ENCODE measurements at regions not wholly inside any gene's neighbourhood (a gene's known extent, or its start where the extent isn't known, plus 50 kb on each side); places are given as distances from the start of the nearest gene placed in this dataset.
A peak's percentile ranks its signal among the peaks of the same experiment; 100 is the strongest.
"Not testable (repeated sequence)": the region's sequence is repeated elsewhere in the genome, so short reads cannot be mapped to it uniquely, and the experiment has no call there.

DNA sequence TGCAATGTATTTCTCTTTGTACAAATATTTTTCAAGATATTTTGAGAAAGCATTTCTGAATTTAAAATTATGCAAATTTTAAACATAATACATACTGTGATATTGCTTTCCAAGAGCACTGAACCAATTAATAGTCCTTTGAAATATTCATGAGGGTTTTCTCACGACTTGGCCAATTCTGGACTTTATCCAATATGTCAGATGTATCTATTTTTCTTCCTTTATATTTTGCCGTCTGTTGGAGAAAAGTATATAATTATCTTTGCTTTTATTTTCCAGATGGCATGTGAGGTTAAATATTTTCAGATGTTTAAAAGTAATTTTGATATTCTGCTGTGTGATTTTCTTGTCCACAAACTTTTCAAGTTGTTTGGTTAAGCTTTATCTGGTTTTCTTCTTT lies 378.9 kb downstream of the SLCO4C1 start:
- DNase-seq = no peak

DNA sequence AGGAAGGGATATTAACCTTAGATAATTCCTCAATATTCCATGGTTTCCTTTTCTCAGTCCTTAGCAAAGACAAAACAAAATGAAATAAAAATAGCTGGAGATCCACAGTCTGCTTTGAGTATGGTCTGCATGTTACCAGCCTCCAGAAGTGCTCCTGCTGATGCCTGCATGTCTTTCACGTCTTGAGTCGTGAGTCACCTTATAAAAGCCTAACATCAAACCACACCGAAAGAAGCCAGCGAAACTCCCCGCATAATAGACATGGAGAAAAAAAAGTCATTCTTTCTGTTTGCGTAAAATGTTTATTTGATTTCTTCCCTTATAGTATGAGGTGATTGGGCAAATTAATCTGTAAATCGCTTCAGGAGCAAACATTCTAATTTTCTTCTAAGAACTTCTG lies 380.5 kb downstream of the SLCO4C1 start:
- no peak for DNase-seq

DNA sequence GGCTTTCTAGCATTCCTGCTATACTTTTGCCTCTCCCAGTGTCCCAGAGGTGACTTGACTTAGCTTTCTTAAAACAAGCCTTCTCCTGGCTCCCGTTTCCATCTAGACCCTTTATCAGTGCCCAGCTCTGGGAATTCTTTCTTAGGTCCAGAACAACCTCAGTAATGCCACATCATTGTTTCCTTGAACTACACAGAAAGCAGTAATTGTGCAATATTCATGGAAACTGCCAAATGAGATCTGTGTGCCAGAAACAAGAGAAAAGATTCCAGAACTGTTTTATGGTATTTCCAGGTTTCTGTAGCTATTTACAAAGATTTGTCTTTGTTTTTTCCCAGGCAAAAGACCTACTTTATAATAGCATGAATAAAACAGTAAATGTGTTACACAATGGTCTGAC lies 391.3 kb downstream of the SLCO4C1 start:
- DNase-seq = peak; percentile 54

DNA sequence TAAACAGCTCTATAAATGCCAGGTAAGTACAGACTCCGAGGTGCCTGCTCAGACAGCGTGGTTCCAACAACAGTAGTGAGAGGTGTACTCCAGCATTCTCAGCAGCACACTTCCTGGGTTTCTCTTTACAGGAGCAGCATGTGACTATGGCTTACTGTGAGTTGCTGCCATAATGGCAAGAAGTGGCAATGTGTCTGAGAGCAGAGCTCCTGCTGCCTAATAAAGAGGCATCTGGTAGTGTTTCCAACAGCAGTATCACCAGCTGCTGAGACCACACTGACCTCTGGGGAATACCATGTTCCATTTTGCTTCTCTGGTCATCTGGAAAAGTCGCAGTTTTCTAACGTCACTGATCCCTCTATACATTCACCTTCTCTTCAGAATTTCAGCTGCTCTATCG lies 398.2 kb downstream of the SLCO4C1 start:
- DNase-seq = peak; percentile 73

DNA sequence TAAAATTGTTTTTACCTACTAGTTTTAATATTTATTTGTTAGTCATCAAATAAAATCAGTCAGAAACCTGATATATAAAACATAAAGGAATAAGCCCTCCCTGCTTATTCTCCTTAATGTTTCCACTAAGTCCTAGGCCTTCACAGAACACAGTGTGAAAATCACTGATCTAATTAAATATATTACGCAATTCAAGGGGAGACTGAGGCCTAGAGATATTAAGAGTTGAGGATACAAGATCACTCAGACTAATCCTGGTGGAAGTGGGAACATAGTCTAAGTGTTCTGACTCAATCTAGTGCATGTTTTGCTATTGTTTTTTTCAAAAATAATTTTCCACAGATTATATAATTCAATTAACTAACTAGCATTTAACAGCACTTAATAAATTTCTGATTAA lies 401.1 kb downstream of the SLCO4C1 start:
- DNase-seq = no peak

DNA sequence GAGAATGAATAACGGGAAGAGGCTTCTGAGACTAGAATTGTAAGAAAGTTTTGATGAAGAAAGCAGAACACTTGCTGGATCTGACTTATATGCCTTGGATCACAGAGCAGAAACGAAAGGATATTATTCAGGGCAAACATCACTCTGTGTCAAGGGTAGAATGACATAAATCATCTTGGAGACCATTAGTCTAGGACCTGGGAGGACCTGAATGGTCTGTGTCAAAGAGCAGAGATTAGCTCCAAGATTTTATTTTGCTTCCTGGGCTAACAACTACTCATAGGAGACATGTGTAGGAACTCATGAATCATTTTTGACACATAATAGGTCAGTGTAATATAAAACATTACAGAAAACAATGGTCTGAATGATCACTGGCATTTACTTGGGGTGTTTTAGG lies 417.9 kb downstream of the SLCO4C1 start:
- DNase-seq = no peak

DNA sequence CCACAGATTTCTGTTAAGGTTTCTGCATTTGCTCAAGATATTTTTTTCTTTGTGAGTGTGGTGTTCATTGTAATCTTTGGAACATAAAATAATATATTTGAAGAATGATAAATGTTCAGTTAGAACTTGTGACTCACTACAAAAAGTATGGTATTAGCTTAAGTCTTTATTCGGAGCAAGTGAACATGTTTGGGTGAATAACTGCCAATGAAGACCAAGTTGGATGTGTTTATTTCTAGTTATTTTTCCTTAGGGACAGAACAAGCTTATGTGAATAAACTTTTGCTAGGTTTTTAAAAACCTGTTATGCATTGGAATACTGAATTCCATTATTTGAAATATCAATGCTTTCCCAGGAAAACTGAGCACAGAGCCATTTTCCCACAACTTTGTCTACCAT lies 418.6 kb downstream of the SLCO4C1 start:
- DNase-seq = no peak

DNA sequence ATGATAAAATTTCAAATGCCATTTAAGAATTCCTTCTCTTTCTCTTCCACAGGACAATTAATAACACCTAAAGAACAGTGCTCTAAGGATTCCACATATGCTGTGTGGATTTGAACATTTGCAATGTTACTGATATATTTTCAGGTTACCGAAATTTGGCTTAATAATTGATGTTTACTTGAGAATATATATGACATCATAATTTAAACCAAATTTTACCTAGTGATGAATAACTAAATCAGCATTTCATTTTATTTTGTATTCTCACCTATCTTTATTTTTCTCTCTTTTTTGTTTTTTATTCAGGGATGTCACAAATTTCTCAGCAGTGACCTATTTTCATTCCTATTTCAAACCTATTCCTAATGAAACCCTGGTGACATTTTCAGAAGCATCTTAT lies 429.6 kb downstream of the SLCO4C1 start:
- DNase-seq = no peak

DNA sequence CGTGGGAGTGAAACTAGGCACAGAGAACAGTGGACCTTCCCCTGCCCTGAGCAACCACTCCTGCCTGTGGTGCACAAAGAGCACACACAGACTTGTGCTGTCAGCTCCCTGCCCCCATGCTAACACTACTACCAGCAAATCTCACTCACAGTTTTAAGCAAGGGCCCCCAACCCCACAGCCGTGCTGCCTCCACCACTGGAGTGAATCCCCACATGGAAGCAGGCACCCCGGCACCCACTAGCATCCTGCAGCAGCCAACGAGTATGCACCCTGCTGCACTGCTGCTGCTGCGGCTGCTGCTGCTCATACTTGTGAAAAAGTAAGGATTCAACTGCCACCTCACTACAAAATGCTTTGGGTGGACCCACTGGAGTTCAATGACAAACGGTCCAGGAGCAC lies 435.5 kb downstream of the SLCO4C1 start:
- no peak for DNase-seq

DNA sequence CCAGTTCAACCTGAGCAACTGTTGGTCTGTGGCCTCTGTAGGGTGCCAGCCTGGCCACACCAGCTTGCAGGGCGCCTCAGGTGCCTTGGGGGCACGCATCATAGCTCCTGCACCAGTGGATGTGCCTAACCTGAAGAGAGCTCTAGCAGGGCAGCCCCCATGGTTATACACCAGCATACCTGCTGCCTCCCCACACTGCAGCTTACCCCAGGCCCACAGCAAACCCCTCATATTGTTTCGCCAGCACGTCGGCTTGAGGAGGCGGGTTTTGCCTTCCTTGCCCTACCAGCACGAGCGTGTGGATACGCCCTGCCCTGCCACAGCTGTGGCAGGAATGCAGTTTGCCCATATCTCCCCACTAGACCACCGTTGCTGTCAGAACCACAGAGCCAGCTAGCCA lies 435.9 kb downstream of the SLCO4C1 start:
- no peak for DNase-seq

DNA sequence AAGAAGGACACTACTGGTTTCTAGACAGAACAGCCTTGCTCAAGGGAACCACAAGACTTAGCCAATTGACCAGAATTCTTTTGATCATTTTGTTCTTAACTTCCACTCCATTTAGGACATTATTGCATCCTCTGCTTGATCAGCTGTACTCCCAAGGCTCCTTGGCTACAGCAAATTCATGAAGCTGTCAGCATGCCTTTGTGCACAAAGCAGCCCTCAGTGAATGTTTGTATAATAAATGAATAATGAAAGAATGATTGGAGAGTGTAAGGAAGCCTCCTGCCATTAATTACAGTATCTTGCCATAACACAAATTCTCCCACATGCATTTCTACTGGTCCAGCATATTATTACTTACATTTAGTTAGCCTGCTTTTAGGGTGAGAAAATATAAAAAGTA lies 449.6 kb downstream of the SLCO4C1 start:
- peak; percentile 30 for DNase-seq

DNA sequence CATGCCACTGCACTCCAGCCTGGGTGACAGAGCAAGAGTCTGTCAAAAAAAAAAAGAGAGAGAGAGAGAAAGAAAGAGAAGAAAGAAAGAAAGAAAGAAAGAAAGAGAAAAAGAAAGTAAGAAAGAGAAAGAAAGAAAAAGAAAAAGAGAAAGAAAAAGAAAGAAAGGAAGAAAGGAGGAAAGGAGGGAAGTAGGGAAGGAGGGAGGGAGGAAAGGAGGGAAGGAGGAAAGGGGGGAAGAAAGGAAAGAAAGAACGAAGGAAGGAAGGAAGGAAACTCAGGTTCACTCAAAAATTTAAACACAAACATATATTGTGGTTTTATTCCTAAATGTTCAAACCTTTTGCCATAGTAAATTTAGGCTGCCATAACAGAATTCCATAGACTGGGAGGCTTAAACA lies 453.0 kb downstream of the SLCO4C1 start:
- no peak for DNase-seq

DNA sequence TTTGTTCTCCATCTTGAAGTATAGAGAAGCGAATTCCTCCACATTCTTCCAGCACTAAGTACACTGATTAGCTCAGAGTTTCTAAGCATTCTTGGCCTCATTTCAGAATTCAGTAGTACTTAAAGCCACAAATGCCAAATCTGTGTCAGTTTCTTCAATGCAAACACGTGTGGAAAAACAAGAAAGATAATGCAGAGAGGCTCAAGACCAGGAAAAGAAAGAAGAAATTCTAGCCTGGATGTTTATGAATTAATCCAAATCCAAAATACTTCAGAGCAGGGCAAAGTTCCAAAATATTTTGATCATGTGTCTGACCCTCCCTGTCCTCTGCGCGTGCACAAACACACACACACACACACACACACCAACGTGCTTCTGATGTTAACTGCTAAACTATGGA lies 457.6 kb downstream of the SLCO4C1 start:
- DNase-seq = peak; percentile 41

DNA sequence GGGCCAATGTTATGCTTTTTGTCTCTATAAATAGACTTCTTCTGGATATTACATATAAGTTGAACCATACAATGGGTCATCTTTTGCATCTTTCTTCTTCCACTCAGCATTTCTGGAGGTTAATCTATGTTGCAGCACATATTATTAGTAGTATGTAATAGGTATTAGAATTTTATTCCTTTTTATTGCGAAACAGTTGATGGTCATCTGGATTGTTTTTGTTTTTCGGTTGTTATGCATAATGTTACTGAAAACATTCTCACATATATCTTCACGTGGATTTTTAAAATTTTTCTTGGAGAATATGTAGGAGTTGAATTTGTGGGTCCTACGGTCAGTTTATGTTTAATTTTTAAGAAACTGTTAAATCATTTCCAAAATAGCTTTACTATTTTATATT lies 466.8 kb downstream of the SLCO4C1 start:
- no peak for DNase-seq

DNA sequence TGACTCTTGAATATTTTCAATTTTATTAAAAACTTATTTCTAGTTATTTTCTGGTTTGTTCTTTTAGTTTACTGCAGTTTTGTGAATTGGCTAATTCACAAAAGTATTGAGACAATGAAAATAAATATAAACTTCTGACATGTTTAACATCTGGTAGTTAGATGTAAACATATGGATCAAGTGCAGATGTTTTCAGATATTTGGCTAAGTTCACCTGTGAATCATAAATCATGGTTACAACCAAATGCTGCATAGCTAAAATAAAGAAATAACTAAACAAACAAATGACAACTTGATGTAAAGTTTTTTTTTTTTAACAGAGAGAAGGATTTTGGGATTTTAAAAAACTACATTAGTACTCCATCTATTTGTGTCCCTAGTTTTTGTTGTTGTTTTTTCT lies 484.6 kb downstream of the SLCO4C1 start:
- DNase-seq = no peak

DNA sequence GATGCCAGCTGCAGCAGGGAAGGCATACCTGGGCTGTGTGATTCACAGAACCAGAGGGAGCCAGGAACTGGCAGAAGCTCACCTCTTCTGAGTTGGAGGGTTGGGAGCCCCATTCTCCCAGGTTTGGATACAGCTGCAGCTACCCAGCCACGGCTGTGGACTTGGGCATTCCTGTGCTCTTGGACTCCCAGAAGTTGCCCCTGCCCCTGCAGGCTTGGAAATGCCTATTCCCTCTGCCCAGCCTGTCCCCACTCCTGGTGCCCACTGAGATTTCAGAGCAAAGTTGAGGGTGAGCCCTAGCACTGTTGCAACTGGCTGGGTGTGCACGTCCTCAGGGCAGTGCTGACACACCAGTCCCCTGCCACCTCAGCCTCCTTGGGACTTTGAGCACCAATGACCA lies 489.7 kb downstream of the SLCO4C1 start:
- no peak for DNase-seq

DNA sequence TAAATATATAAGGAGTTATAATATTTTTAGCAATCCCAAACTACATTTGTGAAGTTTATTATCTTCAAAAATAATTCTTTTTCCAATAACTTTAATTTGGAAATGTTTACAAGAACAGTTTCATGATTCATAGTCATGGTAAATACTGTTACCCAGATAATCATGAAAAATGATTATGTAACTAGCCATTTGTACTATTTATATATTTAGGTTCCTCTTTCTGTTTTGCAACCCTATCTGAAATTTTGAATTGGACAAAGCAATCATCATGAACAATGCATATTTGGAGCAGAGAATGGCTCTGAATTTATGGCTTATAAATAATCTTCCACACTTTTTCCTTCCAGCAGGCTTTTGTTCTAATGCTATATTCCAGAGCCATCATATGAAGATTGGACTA lies 499.7 kb downstream of the SLCO4C1 start:
- DNase-seq = no peak

DNA sequence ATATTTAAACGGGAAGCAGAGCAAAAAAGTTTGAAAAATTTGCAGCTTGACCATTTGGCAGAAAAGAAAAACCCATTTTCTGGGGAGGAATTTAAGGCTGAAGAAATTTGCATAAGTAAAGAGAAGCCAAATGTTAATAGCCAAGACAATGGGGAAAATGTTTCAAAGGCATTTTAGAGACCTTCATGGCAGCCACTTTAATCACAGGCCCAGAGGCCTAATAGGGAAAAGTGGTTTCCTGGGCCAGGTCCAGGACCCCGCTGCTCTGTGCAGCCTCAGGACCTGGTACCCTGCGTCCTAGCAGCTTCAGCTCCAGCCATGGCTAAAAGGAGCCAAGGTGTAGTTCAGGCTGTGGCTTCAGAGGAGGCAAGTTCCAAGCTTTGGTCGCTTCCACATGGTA lies 507.3 kb downstream of the SLCO4C1 start:
- no peak for DNase-seq

DNA sequence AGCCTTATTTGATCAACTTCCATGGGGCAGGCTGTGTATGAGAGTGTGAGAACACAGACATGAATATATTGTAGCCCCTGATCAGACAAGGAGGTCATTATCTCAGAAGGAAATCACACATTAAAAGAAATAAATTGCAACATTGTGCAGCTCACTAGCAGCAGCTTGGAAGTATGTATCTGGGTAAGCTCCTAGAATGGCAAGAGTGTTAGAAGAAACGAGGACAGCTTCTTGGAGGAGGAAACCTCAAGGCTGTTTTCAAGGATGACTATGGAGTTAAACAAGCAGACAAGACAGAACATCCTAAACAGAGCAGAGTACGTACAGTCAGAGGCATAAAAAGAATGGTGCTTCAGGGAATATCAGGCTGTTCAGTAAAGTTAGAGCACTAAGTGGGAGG lies 511.0 kb downstream of the SLCO4C1 start:
- DNase-seq = no peak

DNA sequence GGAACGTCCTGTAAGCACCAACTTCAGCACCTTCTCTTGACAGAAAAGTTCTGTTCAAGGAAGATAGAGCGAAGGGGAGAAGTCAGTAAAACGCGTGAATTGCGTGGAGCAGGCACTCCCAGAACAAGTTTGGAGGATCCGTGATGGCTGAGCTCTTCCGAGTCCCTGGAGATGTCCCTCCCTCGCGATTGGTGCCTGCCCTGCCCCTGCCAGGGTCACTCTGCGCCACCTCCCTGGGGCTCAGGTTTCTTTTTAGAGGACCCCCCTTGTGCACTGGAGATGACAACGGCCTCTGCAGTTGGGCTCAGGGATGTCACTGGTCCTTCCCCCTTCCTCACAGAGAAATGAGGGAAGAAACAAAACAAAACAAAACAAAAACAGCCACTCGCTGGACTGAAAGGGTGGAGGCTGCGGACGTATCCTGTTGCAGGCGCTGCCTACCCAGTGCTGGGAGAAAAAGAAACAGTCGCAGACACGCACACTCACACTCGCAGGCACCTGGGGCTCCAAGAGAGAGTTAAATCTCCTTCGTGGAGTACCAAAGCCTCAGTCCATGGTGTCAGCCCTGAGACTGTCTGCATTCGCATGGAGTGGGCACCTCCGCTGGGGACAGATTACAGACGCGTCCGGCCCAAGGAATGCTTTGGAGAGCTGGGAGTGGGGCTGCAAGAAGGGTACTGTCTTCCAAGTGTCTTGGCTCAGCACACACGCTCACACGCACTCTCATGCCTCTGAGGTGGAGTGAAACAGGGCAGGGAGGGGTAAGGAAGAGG lies 512.7 kb downstream of the SLCO4C1 start:
- peak; percentile 19 for DNase-seq

DNA sequence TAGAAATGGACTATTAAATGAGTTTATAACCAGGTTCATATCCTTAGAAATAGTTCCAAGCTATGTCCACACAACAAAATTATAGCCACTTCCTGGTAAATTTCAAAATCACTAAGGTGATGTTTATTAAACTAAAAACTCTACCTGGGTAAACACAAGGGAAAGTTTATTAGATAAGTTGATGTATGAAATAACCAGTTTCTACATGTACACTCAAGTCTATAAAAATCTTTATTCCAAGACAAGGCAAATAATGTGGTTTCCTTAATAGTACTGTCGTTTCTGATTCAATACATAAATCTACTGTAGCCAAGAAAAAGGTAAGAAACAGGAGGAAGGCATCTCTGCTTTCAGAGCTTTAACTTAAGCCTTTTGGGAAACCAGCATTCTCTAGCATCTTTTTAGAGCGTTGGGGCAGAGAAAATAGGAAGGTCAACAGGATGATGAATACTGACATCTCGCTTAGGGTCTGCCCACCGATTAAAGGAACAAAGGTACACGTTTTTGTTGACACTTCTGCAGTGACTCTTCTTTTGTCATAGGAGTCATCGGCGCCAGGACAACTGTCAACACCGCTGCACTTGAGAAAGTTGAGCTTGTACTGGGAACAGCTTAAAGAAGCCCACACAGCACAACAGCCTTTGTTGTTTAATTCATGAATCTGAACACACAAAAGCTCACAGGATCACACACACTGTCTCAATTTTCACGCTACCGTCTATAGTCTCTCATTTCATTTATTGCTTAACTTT lies 513.6 kb downstream of the SLCO4C1 start:
- DNase-seq = no peak

DNA sequence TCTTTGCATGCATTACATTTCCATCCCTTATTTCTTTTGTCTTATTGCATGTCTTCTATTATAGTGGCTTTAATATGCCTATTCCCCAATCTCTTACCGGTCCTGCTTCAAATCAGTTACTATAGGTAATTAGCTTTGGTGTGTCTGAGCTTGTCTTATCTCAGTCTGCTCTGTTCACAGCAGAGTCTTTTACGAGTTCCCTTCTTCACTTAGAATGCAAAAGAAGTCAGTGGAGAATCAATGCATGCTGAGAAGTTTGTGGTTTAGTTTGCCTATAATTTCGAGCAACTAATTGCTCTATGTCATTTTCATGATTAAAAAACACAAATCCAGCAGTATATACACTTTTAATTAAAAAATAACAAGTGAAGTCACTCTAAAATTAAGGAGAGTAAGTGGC lies 545.0 kb downstream of the SLCO4C1 start:
- DNase-seq = no peak

DNA sequence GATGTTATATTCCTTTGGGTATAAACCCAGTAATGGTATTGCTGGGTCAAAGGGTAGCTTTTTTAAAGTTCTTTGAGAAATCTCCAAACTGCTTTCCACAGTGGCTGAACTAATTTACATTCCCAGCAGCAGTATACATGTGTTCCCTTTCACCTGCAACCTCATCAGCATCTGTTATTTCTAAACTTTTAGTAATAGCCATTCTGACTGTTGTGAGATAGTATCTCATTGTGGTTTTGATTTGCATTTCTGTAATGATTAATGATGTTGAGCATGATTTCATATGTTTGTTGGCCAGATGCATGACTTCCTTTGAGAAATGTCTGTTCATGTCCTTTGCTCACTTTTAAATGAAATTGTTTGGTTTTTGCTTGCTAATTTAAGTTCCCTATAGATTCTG lies 553.1 kb downstream of the SLCO4C1 start:
- DNase-seq = not testable (repeated sequence)

DNA sequence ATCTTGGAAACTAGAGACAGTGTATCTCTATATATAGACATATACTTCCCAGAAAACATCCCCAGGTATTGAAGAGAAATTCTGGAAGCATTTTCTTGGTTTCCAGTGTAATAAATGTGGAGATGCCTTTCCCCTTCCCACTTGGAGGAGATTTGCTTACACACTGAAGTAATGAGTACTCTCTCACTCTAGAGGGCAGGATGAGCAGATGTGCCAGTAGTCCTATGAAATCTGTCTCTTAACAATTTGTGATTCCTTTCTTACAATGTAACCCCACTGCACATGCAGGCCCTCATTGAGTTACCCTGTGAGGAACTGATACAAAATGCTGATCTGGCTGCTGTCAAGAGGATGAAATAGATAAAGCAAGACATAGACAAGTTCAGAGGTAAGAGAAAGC lies 567.2 kb downstream of the SLCO4C1 start:
- DNase-seq = no peak

DNA sequence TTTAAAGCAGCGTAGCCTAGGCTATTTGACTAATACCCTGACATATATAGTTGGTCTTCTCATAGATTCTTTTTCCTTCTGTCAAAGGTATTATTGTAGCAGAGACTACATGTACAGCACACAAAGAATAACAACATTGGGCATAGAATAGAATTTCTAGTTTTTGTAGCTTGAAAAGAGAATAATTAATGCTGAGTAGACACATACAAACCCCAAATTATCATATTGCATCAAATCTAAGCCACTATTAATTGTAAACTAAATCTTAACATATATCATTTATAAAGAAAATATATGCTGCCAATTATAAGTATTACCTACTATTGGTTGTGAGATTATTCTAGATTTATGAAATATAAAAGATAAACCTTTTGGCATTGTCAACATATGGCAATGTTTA lies 574.5 kb downstream of the SLCO4C1 start:
- DNase-seq = no peak
